ENCODE measurements at regions not wholly inside any gene's neighbourhood (a gene's known extent, or its start where the extent isn't known, plus 50 kb on each side); places are given as distances from the start of the nearest gene placed in this dataset.
"Not testable (repeated sequence)": the region's sequence is repeated elsewhere in the genome, so short reads cannot be mapped to it uniquely, and the experiment has no call there.

DNA sequence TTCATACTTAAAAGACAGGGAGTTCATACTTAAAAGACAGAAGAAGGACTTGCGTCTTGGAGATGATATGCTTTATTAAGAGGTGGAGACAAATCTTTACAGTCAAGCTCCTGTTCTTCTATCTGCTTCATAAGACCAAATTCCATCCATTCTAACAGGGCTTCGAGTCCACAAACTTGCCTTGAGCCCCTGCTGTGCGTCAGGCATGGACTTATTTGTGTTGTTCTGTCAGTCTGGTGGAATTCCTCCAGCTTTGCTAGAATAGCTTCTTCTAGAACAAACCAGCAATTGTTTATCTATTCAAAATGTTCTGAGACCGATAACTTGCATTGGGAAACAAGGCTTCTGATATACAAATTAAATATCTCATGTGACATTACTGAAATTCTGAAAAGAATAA lies 73.9 kb upstream of the SOX11 start (continued):
- TF ChIP-seq ZNF337 (CRISPR knock-in tag; IDR thresholded peaks at IDR 0.05; ENCODE audit: borderline replicate concordance, low read depth), result no peak
- TF ChIP-seq ZNF280D (CRISPR knock-in tag; IDR thresholded peaks at IDR 0.05), result no peak

- ATAC-seq; H2AFZ ChIP-seq (ENCODE audit: low read length); DNase-seq (ENCODE audit: low spot score); CTCF ChIA-PET (ENCODE audit: low intra/inter-chr PET ratio, low total read pairs); POLR2A ChIA-PET; H3K4me2 ChIP-seq (ENCODE audit: low read depth, low read length); H3K9ac ChIP-seq (ENCODE audit: insufficient read depth, low read depth, low read length); FAIRE-seq; H3K27ac ChIP-seq (ENCODE audit: extremely low read length, insufficient read depth, low read length); H4K20me1 ChIP-seq (ENCODE audit: insufficient read depth, low read length); H3K27me3 ChIP-seq (ENCODE audit: control insufficient read depth in 1 of 2, insufficient read depth in 2 of 2, low read length in 2 of 2); in situ Hi-C loops (cut with HindIII; ENCODE audit: extremely low pct_ligation_motif_present, low pct_unique_long_range_greater_than_20kb); H3K4me1 ChIP-seq (ENCODE audit: insufficient read depth, low read length); H3K36me3 ChIP-seq (replicated peaks in 1 of 2; ENCODE audit: control insufficient read depth in 1 of 2, insufficient read depth in 2 of 2, low read length in 2 of 2); H3K4me3 ChIP-seq (replicated peaks in 1 of 3; ENCODE audit: insufficient read depth in 1 of 3, low read depth in 2 of 3, low read length in 3 of 3); H3K79me2 ChIP-seq (ENCODE audit: insufficient read depth, low read length); BruUV-seq (replicated peaks); TF ChIP-seq ATF7 (CRISPR knock-in tag; IDR thresholded peaks at IDR 0.05): not testable (repeated sequence)
- 2% methylated on average over 4 of the region's 5 CpGs for WGBS (ENCODE audit: low lambda C conversion rate)
- intact Hi-C loops (cut with micrococcal nuclease; ENCODE audit: unreplicated experiment), result loop anchor here (2.0 kb wide), 1 partner anchor 47 kb away; no protein-coding TSS in a partner anchor
- H3K9me3 ChIP-seq (ENCODE audit: low read length), result peaks cover 26% of the 10 kb centered on the region
- TF ChIP-seq ATF7 (IDR thresholded peaks at IDR 0.05), result peak; percentile 22; the same call in 1 of the 2 replicates
These were observed 66.6 kb upstream of the SOX11 start for GRCh38 chr2:5625556-5626065.

- H2AFZ ChIP-seq (ENCODE audit: low read length); DNase-seq (ENCODE audit: low spot score); H3K27ac ChIP-seq (ENCODE audit: extremely low read length, insufficient read depth, low read length); H3K27me3 ChIP-seq (ENCODE audit: control insufficient read depth in 1 of 2, insufficient read depth in 2 of 2, low read length in 2 of 2); CTCF ChIA-PET (ENCODE audit: low intra/inter-chr PET ratio, low total read pairs); ATAC-seq; H3K9me3 ChIP-seq (ENCODE audit: low read length); H3K36me3 ChIP-seq (replicated peaks in 1 of 2; ENCODE audit: control insufficient read depth in 1 of 2, insufficient read depth in 2 of 2, low read length in 2 of 2); in situ Hi-C loops (cut with HindIII; ENCODE audit: extremely low pct_ligation_motif_present, low pct_unique_long_range_greater_than_20kb); H4K20me1 ChIP-seq (ENCODE audit: insufficient read depth, low read length); intact Hi-C loops (cut with micrococcal nuclease; ENCODE audit: unreplicated experiment); H3K4me1 ChIP-seq (ENCODE audit: insufficient read depth, low read length); H3K4me2 ChIP-seq (ENCODE audit: low read depth, low read length); H3K9ac ChIP-seq (ENCODE audit: insufficient read depth, low read depth, low read length); H3K4me3 ChIP-seq (replicated peaks in 1 of 3; ENCODE audit: insufficient read depth in 1 of 3, low read depth in 2 of 3, low read length in 3 of 3); FAIRE-seq; BruUV-seq (replicated peaks); POLR2A ChIA-PET; H3K79me2 ChIP-seq (ENCODE audit: insufficient read depth, low read length): not testable (repeated sequence)
- WGBS (ENCODE audit: low lambda C conversion rate), result 0% methylated on average over 3 of the region's 6 CpGs
These were observed 63.7 kb upstream of the SOX11 start for GRCh38 chr2:5628484-5628883.

DNA sequence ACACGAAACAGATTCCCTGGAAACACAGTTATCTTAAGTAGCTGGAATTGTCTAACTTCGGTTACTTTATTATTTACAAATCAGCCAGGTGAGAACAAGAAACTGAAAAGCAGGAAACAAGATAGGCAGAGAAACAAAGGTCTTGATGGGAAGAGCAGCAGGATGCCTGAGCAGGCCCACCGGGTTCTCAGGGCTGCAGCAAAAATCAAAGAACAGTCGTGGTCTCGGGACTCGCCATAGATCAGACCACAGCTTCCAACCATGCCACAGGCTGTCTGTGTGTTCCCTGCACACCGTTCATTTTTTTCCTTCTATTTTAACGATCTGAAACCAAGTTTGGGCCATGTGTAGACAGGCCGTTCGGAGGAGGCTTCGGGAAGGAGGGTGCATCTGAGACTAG lies 62.7 kb upstream of the SOX11 start:
- intact Hi-C loops (cut with micrococcal nuclease; ENCODE audit: unreplicated experiment); H2AFZ ChIP-seq (ENCODE audit: low read length); H3K4me3 ChIP-seq (replicated peaks in 1 of 3; ENCODE audit: insufficient read depth in 1 of 3, low read depth in 2 of 3, low read length in 3 of 3); H3K4me1 ChIP-seq (ENCODE audit: insufficient read depth, low read length); H3K27ac ChIP-seq (ENCODE audit: extremely low read length, insufficient read depth, low read length); H3K27me3 ChIP-seq (ENCODE audit: control insufficient read depth in 1 of 2, insufficient read depth in 2 of 2, low read length in 2 of 2); H4K20me1 ChIP-seq (ENCODE audit: insufficient read depth, low read length); H3K4me2 ChIP-seq (ENCODE audit: low read depth, low read length); FAIRE-seq; BruUV-seq (replicated peaks); in situ Hi-C loops (cut with HindIII; ENCODE audit: extremely low pct_ligation_motif_present, low pct_unique_long_range_greater_than_20kb); H3K9ac ChIP-seq (ENCODE audit: insufficient read depth, low read depth, low read length); POLR2A ChIA-PET; CTCF ChIA-PET (ENCODE audit: low intra/inter-chr PET ratio, low total read pairs); DNase-seq (ENCODE audit: low spot score); H3K79me2 ChIP-seq (ENCODE audit: insufficient read depth, low read length); H3K36me3 ChIP-seq (replicated peaks in 1 of 2; ENCODE audit: control insufficient read depth in 1 of 2, insufficient read depth in 2 of 2, low read length in 2 of 2); ATAC-seq; H3K9me3 ChIP-seq (ENCODE audit: low read length): not testable (repeated sequence)
- WGBS (ENCODE audit: low lambda C conversion rate), result 14% methylated on average over 11 of the region's 11 CpGs
